Chondrocyte (in vitro differentiated cells): ENCODE measurements at regions not wholly inside any gene's neighbourhood (a gene's known extent, or its start where the extent isn't known, plus 50 kb on each side); places are given as distances from the start of the nearest gene placed in this dataset.

ENCODE experiments used
- DNase-seq: peaks from one replicate; pipeline ENCODE4 v3.0.0; 2021; ENCODE audit warnings: mixed read lengths, low spot score
- H3K27ac Mint-ChIP-seq: one replicate; pipeline ENCODE4 v1.8.0; 2021; ENCODE audit warnings: mild to moderate bottlenecking, moderate library complexity, mixed read lengths; ENCODE audit not compliant: unreplicated experiment
- H3K27me3 Mint-ChIP-seq: 2 replicates; pipeline ENCODE4 v1.8.0; 2021; ENCODE audit warnings: low read depth, mixed read lengths
- H3K36me3 Mint-ChIP-seq: 2 replicates; pipeline ENCODE4 v1.8.0; 2021; ENCODE audit warnings: low read depth, mixed read lengths
- H3K4me1 Mint-ChIP-seq: 2 replicates; pipeline ENCODE4 v1.8.0; 2021; ENCODE audit warnings: low read depth, mild to moderate bottlenecking, mixed read lengths
- H3K4me3 Mint-ChIP-seq: one replicate; pipeline ENCODE4 v1.8.0; 2021; ENCODE audit warnings: mild to moderate bottlenecking, moderate library complexity, mixed read lengths; ENCODE audit not compliant: unreplicated experiment
- H3K9me3 Mint-ChIP-seq: 2 replicates; pipeline ENCODE4 v1.8.0; 2021; ENCODE audit warnings: low read depth, mixed read lengths
- TF ChIP-seq, protein P1 (sequence below): fragments of 200-600 bp; sonication (generic); IDR thresholded peaks from 2 replicates; pipeline ENCODE4 v1.5.0; 2021; ENCODE audit warnings: antibody characterized with exemption, mild to moderate bottlenecking, moderate library complexity

GRCh38 chr10:43945908-43946307 is 297.2 kb upstream of the ZNF32 start:
- Mint-ChIP-seq H3K36me3 (no peaks in the 10 kb centered on the region), H3K4me3 (no peak overlapping the region), H3K27ac (no peak overlapping the region), H3K27me3 (no peaks in the 10 kb centered on the region), H3K9me3 (peaks cover 10% of the 10 kb centered on the region), H3K4me1 (peaks cover 3% of the 10 kb centered on the region)
- DNase-seq, result no peak
- TF ChIP-seq, protein P1, sequence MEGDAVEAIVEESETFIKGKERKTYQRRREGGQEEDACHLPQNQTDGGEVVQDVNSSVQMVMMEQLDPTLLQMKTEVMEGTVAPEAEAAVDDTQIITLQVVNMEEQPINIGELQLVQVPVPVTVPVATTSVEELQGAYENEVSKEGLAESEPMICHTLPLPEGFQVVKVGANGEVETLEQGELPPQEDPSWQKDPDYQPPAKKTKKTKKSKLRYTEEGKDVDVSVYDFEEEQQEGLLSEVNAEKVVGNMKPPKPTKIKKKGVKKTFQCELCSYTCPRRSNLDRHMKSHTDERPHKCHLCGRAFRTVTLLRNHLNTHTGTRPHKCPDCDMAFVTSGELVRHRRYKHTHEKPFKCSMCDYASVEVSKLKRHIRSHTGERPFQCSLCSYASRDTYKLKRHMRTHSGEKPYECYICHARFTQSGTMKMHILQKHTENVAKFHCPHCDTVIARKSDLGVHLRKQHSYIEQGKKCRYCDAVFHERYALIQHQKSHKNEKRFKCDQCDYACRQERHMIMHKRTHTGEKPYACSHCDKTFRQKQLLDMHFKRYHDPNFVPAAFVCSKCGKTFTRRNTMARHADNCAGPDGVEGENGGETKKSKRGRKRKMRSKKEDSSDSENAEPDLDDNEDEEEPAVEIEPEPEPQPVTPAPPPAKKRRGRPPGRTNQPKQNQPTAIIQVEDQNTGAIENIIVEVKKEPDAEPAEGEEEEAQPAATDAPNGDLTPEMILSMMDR, result no peak

DNA sequence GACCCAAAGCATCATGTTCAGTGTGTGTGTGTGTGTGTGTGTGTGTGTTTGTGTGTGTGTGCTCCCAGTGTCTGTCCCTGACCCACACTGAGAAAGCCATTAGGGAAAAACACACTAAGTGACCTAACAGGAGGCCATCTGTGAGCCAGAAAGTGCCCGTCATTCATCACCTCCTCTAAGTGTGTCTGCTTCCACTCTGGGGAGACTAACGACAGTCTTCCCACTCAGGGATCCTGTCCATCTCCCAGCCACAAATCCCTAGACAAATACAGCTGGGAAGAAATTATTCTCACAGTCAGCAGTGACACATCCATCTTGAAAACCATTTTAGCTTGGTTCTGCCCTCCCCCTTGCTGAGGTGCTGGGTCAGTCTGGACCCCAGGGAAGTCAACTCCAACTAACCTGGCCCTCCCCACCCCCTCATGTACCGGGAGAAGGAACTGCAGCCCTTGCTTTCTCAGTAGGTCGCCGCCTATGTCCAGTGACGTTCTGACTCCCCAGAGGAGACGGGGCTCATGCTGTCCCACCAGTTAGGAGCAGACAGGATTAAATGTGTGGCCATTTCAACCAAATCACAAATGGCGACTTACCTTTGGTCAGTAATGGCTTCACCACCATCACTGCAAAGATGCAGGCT is 296.5 kb upstream of the ZNF32 start:
- no peaks in the 10 kb centered on the region for H3K36me3 Mint-ChIP-seq
- no peak overlapping the region for H3K4me3 Mint-ChIP-seq
- H3K9me3 Mint-ChIP-seq, result peaks cover 3% of the 10 kb centered on the region
- H3K27me3 Mint-ChIP-seq, result no peaks in the 10 kb centered on the region
- TF ChIP-seq, protein P1, result no peak
- no peak for DNase-seq
- H3K27ac Mint-ChIP-seq, result no peak overlapping the region
- peaks cover 3% of the 10 kb centered on the region for H3K4me1 Mint-ChIP-seq

DNA sequence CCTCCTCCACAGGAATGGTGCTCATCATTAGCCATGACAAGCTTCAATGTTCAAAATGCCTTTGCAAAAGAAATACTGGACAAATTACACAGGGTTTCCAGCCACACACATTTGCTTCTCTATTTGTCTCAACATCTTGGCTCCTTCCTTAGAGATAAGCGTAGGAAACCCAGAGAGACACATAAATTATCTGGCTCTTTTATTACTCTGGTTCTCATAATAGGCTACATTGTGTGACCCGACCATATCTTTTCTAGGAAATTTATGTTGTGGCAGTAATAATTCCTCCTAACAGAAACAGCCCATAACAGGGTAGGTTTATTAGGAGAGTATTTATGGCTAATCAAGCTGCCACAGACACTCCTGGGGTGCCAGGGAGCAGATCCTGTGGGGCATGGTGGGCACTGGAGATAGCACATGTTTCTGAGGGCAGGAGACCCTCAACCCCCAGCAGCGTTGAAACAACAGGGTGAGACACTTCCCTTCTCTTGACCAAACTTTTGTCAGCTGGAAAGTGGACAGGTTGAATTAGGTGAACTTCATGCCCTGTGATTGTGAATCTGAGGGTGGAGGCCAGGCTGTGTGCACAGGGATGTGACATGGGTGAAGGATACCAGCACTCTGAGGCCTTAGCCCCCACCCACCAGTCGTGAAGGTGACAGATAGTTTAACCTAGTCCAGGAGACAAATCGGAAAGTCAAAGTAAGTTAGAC is 295.9 kb upstream of the ZNF32 start:
- no peak overlapping the region for H3K27ac Mint-ChIP-seq
- TF ChIP-seq, protein P1, result no peak
- no peak for DNase-seq
- H3K4me1 Mint-ChIP-seq, result peaks cover 8% of the 10 kb centered on the region
- no peak overlapping the region for H3K4me3 Mint-ChIP-seq
- H3K27me3 Mint-ChIP-seq, result no peaks in the 10 kb centered on the region
- no peaks in the 10 kb centered on the region for H3K36me3 Mint-ChIP-seq
- peaks cover 3% of the 10 kb centered on the region for H3K9me3 Mint-ChIP-seq

DNA sequence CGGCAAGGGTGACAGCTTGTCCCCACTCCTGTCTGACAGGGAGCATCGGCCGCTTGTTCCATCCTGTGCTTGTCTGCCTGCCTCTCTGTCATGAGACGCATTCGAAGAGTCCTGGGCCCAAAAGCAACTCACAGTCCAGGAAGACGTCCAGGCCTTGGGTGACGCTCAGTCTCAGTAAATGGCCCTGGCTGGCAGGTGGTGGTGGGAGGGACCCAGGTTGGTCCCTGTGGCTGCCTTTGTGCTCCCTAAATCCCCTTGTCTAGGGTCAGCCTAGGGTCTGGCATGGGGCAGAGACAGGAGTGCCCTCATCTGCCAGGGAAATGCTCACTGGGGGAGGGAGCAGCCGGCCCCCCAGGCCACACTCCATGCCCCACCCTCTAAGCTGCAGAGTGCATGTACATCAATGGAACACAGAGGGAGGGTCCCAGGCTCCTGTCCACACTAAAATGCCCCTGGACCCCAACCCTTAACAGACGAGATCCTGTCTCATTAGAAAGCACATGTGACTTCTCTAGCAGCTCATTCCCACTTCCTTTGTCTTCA is 295.2 kb upstream of the ZNF32 start:
- no peak for DNase-seq
- TF ChIP-seq, protein P1, result no peak

DNA sequence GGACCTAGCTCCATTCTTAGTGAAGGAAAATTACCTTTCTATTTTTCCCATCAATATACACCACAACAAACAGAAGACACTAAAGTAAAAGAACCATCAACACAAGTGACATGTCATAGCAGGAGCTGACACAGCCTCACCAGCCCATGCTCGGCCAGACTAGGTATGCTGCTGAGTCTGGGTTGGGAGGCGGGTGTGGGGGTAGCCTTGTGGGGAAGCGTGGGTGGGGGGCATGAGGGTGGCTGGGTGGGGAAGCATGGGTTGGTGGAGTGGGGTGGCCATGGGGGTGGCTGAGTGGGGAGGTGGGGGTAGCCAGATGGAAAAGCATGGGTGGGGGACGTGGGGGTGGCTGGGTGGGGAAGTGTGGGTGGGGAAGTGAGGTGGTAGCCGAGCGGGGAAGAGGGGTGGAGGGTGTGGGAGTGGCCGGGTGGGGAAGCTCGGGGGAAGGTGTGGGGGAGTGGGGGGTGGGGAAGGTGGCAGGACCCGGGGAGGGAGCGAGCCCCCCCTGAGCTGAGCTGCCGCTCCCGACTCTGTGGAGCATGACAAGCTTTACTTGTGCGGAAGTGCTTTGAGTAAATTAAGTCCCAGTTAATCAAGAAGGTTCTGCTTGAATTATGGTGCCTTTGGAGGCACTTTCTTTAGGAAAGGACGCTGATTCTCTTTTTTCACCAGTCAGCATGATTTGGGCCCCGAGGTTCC is 294.6 kb upstream of the ZNF32 start:
- no peak for DNase-seq
- Mint-ChIP-seq H3K9me3 (no peaks in the 10 kb centered on the region), H3K36me3 (no peaks in the 10 kb centered on the region), H3K27me3 (no peaks in the 10 kb centered on the region), H3K27ac (no peak overlapping the region), H3K4me1 (peaks cover 8% of the 10 kb centered on the region), H3K4me3 (no peak overlapping the region)
- TF ChIP-seq, protein P1, result no peak

More for the DNA sequence above, 295.2 kb upstream of the ZNF32 start:
- no peak overlapping the region for H3K27ac Mint-ChIP-seq
- H3K36me3 Mint-ChIP-seq, result no peaks in the 10 kb centered on the region
- peaks cover 3% of the 10 kb centered on the region for H3K9me3 Mint-ChIP-seq
- peaks cover 8% of the 10 kb centered on the region for H3K4me1 Mint-ChIP-seq
- H3K27me3 Mint-ChIP-seq, result no peaks in the 10 kb centered on the region
- no peak overlapping the region for H3K4me3 Mint-ChIP-seq
